ENCODE measurements at regions not wholly inside any gene's neighbourhood (a gene's known extent, or its start where the extent isn't known, plus 50 kb on each side); places are given as distances from the start of the nearest gene placed in this dataset.
"Not testable (repeated sequence)": the region's sequence is repeated elsewhere in the genome, so short reads cannot be mapped to it uniquely, and the experiment has no call there.

GRCh38 chr11:21976210-21976609, 216.7 kb upstream of the ANO5 start:
- H3K27me3 ChIP-seq = no peaks in the 10 kb centered on the region
- H3K27ac ChIP-seq = no peak overlapping the region
- H3K36me3 ChIP-seq = no peaks in the 10 kb centered on the region
- no peak overlapping the region for H3K4me3 ChIP-seq
- H3K4me1 ChIP-seq = no peaks in the 10 kb centered on the region
- WGBS, 2 donors = 83 to 86% methylated on average over 8 of the region's 8 CpGs
- TF ChIP-seq EP300 (IDR thresholded peaks at IDR 0.05) (no peak), CTCF (IDR thresholded peaks at IDR 0.05) (no peak), POLR2A (IDR thresholded peaks at IDR 0.05) (no peak)
- no peak for DNase-seq (ENCODE audit: low spot score in 2 of 2)
- no peaks in the 10 kb centered on the region for H3K9me3 ChIP-seq

GRCh38 chr11:21983431-21983830, 209.5 kb upstream of the ANO5 start:
- H3K36me3 ChIP-seq = no peaks in the 10 kb centered on the region
- 85 to 86% methylated on average over 2 of the region's 2 CpGs for WGBS, 2 donors
- H3K27me3 ChIP-seq = no peaks in the 10 kb centered on the region
- no peak overlapping the region for H3K27ac ChIP-seq
- no peaks in the 10 kb centered on the region for H3K9me3 ChIP-seq
- no peak overlapping the region for H3K4me3 ChIP-seq
- no peaks in the 10 kb centered on the region for H3K4me1 ChIP-seq
- DNase-seq (ENCODE audit: low spot score in 2 of 2) = no peak
- TF ChIP-seq EP300 (IDR thresholded peaks at IDR 0.05) (no peak), CTCF (IDR thresholded peaks at IDR 0.05) (no peak), POLR2A (IDR thresholded peaks at IDR 0.05) (no peak)

GRCh38 chr11:21986361-21986760, 206.5 kb upstream of the ANO5 start:
- no peak for DNase-seq (ENCODE audit: low spot score in 2 of 2)
- TF ChIP-seq EP300 (IDR thresholded peaks at IDR 0.05) (no peak), CTCF (IDR thresholded peaks at IDR 0.05) (no peak), POLR2A (IDR thresholded peaks at IDR 0.05) (no peak)
- H3K27me3 ChIP-seq = no peaks in the 10 kb centered on the region
- no peak overlapping the region for H3K27ac ChIP-seq
- 78 to 82% methylated on average over 2 of the region's 2 CpGs for WGBS, 2 donors
- no peaks in the 10 kb centered on the region for H3K36me3 ChIP-seq
- H3K4me3 ChIP-seq = no peak overlapping the region
- H3K4me1 ChIP-seq = no peaks in the 10 kb centered on the region
- H3K9me3 ChIP-seq = no peaks in the 10 kb centered on the region

- H3K4me1 ChIP-seq = no peaks in the 10 kb centered on the region
- no peaks in the 10 kb centered on the region for H3K27me3 ChIP-seq
- H3K9me3 ChIP-seq = no peaks in the 10 kb centered on the region
- no peak for DNase-seq (ENCODE audit: low spot score in 2 of 2)
- H3K4me3 ChIP-seq = no peak overlapping the region
- no peak overlapping the region for H3K27ac ChIP-seq
- 80 to 85% methylated on average over 1 of the region's 1 CpG for WGBS, 2 donors
- H3K36me3 ChIP-seq = no peaks in the 10 kb centered on the region
- TF ChIP-seq POLR2A (IDR thresholded peaks at IDR 0.05) = no peak
- TF ChIP-seq EP300 (IDR thresholded peaks at IDR 0.05) = no peak
Measured at GRCh38 chr11:21987261-21987660, 205.6 kb upstream of the ANO5 start.

GRCh38 chr11:21988477-21988876, 204.4 kb upstream of the ANO5 start:
- H3K27me3 ChIP-seq = no peaks in the 10 kb centered on the region
- H3K36me3 ChIP-seq = no peaks in the 10 kb centered on the region
- no peaks in the 10 kb centered on the region for H3K9me3 ChIP-seq
- no peak overlapping the region for H3K27ac ChIP-seq
- no peak overlapping the region for H3K4me3 ChIP-seq
- TF ChIP-seq CTCF (IDR thresholded peaks at IDR 0.05) = no peak
- no peak for TF ChIP-seq POLR2A (IDR thresholded peaks at IDR 0.05)
- no peak for TF ChIP-seq EP300 (IDR thresholded peaks at IDR 0.05)
- no peak for DNase-seq (ENCODE audit: low spot score in 2 of 2)
- WGBS, 2 donors = 25 to 40% methylated on average over 1 of the region's 1 CpG
- H3K4me1 ChIP-seq = no peaks in the 10 kb centered on the region

- DNase-seq (ENCODE audit: low spot score in 2 of 2); H3K36me3 ChIP-seq; H3K9me3 ChIP-seq; H3K4me1 ChIP-seq; H3K27ac ChIP-seq; H3K27me3 ChIP-seq; H3K4me3 ChIP-seq: not testable (repeated sequence)
- WGBS, 2 donors = 99 to 100% methylated on average over 5 to 6 of the region's 6 CpGs
Measured at GRCh38 chr11:22001803-22002202, 191.1 kb upstream of the ANO5 start.

Data from tibial nerve (tissue), 4 donors.